ENCODE measurements at regions not wholly inside any gene's neighbourhood (a gene's known extent, or its start where the extent isn't known, plus 50 kb on each side); places are given as distances from the start of the nearest gene placed in this dataset.

GRCh38 chr3:139226731-139227130 lies 117.1 kb upstream of the MRPS22 start:
- TF ChIP-seq POLR2AphosphoS5 (IDR thresholded peaks at IDR 0.05) (no peak), POLR2A (IDR thresholded peaks at IDR 0.05) (no peak), CTCF (IDR thresholded peaks at IDR 0.05) (no peak)
